ENCODE measurements at regions not wholly inside any gene's neighbourhood (a gene's known extent, or its start where the extent isn't known, plus 50 kb on each side); places are given as distances from the start of the nearest gene placed in this dataset.

GRCh38 chr11:119921571-119921970, 192.6 kb upstream of the NECTIN1 start:
- no peak for DNase-seq
- in situ Hi-C loops (cut with MboI; ENCODE audit: low pct_unique_long_range_greater_than_20kb, low sequenced_read_pairs): no loop called here

DNA sequence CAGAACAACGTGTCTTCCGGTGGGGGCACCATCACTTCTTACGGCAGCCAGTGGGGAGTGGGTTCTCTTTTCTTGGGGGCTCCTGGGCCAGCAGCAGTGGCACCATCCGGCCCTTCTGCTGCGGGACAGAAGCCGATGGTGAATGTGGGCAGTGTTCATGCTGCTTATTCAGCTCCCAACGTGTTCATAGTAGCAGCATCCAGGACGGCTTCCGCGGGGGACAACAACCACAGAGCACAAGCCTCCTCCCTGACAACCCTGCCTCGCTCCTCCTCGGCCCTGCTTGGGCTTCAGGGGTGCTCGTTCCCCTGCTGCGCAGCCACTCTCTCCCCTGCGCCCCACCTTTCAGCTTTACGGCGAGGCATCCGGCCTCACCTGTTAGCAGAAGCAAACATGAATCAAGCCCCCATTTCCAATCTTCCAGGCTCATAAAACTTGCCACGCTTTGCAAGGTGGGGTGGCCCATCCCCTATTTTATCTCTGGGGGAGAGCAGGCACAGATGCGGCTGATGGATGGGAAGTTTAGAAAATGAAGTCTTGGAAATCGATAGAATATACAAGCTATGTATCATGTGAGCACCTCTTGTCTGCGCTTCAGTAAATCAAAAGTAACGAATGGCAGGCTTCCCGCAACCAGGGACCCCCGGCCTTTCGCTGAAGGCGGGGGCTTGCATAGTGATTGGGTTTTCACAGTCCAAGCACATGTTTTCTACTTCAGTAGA, 191.8 kb upstream of the NECTIN1 start:
- in situ Hi-C loops (cut with MboI; ENCODE audit: low pct_unique_long_range_greater_than_20kb, low sequenced_read_pairs): no loop called here
- no peak for DNase-seq

- DNase-seq: no peak
- in situ Hi-C loops (cut with MboI; ENCODE audit: low pct_unique_long_range_greater_than_20kb, low sequenced_read_pairs): no loop called here
These were observed 190.7 kb upstream of the NECTIN1 start for GRCh38 chr11:119919656-119920055.

GRCh38 chr11:119918347-119918746, 189.3 kb upstream of the NECTIN1 start:
- in situ Hi-C loops (cut with MboI; ENCODE audit: low pct_unique_long_range_greater_than_20kb, low sequenced_read_pairs): no loop called here
- DNase-seq: no peak

GRCh38 chr11:119916568-119916967, 187.6 kb upstream of the NECTIN1 start:
- in situ Hi-C loops (cut with MboI; ENCODE audit: low pct_unique_long_range_greater_than_20kb, low sequenced_read_pairs): no loop called here
- DNase-seq: no peak

DNA sequence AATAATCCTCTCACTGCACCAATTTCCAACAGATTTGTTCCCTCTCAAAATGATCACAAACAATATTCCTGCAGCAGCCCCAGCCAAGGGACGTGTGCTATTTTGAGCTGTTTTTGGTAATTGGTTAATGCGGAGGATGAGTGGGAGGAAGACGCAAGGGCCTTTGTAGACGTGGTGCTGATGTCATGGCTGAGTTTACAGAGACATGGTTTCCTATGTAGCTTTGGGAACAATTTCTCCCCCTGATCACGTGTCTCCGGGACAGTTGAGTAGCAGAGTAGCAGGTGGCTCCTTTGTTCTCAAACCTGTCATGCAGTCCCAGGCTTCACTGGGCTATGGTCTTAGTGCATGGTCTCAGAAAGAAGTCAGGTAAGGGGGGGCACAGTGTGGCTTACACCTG, 183.2 kb upstream of the NECTIN1 start:
- no peak for DNase-seq
- in situ Hi-C loops (cut with MboI; ENCODE audit: low pct_unique_long_range_greater_than_20kb, low sequenced_read_pairs): no loop called here

DNA sequence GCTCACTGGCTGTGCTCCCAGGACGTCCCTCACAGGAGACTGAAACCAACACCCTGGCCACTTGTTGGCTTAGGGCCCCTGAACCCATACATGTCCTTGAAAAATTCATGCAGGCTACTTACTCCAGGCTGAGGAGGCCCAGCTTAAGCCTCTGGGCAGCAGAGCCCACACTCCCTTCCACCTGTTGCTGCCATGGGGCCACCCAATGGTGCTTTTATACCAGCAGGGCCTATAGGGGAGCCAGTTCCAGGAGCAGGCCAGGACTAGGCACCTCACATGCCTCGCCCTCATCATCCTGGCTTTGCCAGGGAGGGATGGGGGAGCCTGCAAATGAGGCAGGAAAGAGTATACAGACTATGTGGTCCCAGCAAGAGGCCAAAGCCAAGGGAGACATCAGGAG, 181.7 kb upstream of the NECTIN1 start:
- DNase-seq: no peak
- in situ Hi-C loops (cut with MboI; ENCODE audit: low pct_unique_long_range_greater_than_20kb, low sequenced_read_pairs): no loop called here

DNA sequence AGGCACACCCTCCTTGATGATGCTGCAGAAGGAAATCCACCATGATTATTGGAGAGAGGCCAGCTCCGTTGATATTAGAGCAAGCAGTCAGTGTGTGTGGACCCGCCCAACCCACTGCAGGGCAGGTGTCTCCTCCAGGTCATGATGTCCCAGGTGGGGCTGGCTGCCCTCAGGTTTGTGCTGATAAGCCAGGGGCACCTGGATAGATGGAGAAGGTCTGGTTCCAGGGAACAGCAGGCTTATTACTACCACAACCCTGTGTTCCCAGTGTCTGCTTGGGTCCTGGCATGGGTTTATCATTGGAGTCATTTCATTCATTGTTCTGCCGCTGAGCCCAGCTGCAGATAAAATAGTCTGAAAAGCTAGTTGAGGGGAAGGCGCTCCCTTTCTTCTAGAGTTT, 181.1 kb upstream of the NECTIN1 start:
- DNase-seq: no peak
- in situ Hi-C loops (cut with MboI; ENCODE audit: low pct_unique_long_range_greater_than_20kb, low sequenced_read_pairs): no loop called here

DNA sequence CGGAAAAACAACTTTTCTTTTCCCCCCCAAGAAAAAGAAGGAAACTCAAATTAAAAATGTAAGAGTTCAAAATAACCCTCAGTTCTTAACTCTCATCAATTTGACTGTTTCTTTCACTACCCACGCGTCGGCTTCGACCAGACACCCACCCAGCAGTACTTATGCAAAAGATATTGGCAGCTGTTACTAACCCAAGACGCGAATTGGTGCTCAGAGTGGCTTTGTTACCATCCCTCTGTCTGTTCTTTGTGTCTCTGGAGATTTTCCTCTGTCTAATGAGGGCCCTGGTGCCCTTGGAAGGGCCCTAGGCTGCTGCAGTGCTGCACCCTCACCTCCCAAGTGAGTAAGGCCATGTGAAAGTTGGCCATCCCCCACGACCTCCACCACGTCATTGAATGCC, 180.5 kb upstream of the NECTIN1 start:
- in situ Hi-C loops (cut with MboI; ENCODE audit: low pct_unique_long_range_greater_than_20kb, low sequenced_read_pairs): no loop called here
- no peak for DNase-seq

- DNase-seq: no peak
- in situ Hi-C loops (cut with MboI; ENCODE audit: low pct_unique_long_range_greater_than_20kb, low sequenced_read_pairs): no loop called here
These were observed 180.1 kb upstream of the NECTIN1 start for GRCh38 chr11:119909077-119909476.

- DNase-seq: no peak
- in situ Hi-C loops (cut with MboI; ENCODE audit: low pct_unique_long_range_greater_than_20kb, low sequenced_read_pairs): no loop called here
These were observed 179.5 kb upstream of the NECTIN1 start for GRCh38 chr11:119908573-119908904.

DNA sequence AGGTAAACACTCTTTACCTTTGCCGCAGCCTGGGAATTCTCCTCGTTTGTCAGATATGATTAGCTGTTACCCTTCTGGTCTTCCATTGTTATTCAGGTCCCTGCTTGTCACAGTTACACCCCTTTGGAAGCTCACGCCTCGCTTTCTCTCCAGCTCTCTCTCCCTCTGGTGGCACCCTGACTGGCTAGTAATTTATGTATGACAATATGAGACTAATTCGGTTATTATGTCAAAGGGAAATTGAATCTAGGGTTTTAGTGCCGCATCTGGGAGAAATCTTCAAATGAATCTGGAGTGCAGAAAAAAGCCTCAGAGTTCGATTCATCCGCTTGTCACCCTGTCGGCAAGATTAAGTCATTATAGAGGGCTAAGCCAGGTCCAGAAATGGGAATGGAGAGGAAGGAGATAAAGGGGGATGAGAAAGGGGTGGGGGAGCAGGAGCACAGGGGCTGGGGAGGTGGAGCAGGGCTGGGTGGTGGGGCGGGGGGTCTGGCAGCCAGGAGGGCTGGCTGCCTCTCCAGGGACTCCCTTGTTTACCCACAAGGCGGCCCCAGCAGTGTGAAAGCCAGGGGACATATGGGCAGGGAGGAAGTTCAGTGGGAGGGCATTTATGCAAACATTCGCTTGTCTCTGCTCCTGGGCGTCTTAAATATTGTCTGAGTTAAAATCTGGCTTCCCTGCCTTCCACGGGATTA, 179.0 kb upstream of the NECTIN1 start:
- no peak for DNase-seq
- in situ Hi-C loops (cut with MboI; ENCODE audit: low pct_unique_long_range_greater_than_20kb, low sequenced_read_pairs): no loop called here

GRCh38 chr11:119907122-119907851, 178.3 kb upstream of the NECTIN1 start:
- in situ Hi-C loops (cut with MboI; ENCODE audit: low pct_unique_long_range_greater_than_20kb, low sequenced_read_pairs): no loop called here
- no peak for DNase-seq

GRCh38 chr11:119906376-119906775, 177.4 kb upstream of the NECTIN1 start:
- DNase-seq: no peak
- in situ Hi-C loops (cut with MboI; ENCODE audit: low pct_unique_long_range_greater_than_20kb, low sequenced_read_pairs): no loop called here

GRCh38 chr11:119905162-119905561, 176.2 kb upstream of the NECTIN1 start:
- in situ Hi-C loops (cut with MboI; ENCODE audit: low pct_unique_long_range_greater_than_20kb, low sequenced_read_pairs): no loop called here
- DNase-seq: no peak

DNA sequence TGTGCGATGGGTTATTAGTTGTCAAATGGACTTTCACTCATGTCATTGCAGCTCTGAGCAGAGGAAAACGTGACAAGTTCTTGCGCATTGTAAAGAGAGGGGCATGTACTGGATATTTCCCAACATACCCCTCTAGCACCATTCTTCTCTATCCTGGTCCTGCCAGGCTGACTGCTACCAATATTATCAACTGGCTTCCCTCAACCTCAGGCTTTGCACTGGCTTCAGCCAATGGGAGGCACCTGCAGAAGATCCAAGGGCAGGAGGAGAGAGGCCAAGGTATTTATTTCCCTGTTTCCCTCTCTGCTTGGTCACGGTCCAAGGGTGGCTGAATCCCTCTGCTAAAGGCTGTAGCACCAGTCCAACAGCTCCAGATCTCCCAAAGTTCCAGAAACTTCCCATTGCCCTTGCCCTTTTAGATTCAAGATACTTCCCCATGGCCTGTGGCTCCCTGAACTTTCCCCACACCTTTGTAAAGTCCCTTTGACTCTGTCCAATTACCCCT, 175.6 kb upstream of the NECTIN1 start:
- in situ Hi-C loops (cut with MboI; ENCODE audit: low pct_unique_long_range_greater_than_20kb, low sequenced_read_pairs): no loop called here
- no peak for DNase-seq

- no peak for DNase-seq
- in situ Hi-C loops (cut with MboI; ENCODE audit: low pct_unique_long_range_greater_than_20kb, low sequenced_read_pairs): no loop called here
These were observed 174.8 kb upstream of the NECTIN1 start for GRCh38 chr11:119903821-119904220.

DNA sequence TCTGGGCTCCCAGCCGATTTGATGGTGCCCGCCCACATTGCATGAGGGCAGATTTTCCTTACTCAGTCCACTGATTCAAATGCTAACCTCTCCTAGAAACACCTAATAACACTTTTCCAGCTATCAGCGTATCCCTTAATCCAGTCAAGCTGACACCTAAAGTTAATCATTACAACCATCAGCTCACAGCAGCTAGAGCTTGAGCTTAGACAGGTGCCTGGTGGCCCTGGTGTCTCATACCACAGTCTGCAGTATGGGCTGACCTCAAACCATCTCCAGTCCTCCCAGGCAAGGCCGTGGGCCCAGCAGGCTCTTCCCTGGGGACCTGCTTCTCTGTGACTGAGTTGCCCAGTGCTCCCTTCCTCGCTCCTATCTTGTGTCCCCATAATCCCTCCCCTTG, 174.4 kb upstream of the NECTIN1 start:
- no peak for DNase-seq
- in situ Hi-C loops (cut with MboI; ENCODE audit: low pct_unique_long_range_greater_than_20kb, low sequenced_read_pairs): no loop called here

DNA sequence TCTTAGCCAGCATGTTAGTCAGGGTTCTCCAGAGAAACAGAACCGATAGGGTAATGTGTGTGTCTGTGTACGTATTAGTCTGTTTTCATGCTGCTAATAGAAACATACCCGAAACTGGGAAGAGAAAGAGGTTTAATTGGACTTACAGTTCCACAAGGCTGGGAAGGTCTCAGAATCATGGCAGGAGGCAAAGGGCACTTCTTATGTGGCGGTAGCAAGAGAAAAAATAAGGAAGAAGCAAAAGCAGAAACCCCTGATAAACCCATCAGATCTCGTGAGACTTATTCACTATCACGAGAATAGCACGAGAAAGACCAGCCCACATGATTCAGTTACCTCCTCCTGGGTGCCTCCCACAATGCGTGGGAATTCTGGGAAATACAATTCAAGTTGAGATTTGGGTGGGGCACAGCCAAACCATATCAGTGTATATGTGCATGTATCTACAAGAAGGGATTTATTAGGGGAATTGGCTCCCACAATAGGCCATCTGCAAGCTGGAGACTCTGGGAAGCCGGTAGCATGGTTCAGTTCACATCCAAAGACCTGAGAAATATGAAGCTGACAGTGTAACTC, 173.7 kb upstream of the NECTIN1 start:
- in situ Hi-C loops (cut with MboI; ENCODE audit: low pct_unique_long_range_greater_than_20kb, low sequenced_read_pairs): no loop called here
- no peak for DNase-seq
